RKO (cell line): ENCODE measurements at regions not wholly inside any gene's neighbourhood (a gene's known extent, or its start where the extent isn't known, plus 50 kb on each side); places are given as distances from the start of the nearest gene placed in this dataset.
"Not testable (repeated sequence)": the region's sequence is repeated elsewhere in the genome, so short reads cannot be mapped to it uniquely, and the experiment has no call there.

Experiments used
- DNase-seq: peaks from one replicate; pipeline ENCODE4 v3.0.0-alpha.2; 2016; ENCODE audit warnings: low spot score

GRCh38 chr9:88280816-88281382 lies 107.3 kb upstream of the SPIN1 start:
- no peak for DNase-seq

DNA sequence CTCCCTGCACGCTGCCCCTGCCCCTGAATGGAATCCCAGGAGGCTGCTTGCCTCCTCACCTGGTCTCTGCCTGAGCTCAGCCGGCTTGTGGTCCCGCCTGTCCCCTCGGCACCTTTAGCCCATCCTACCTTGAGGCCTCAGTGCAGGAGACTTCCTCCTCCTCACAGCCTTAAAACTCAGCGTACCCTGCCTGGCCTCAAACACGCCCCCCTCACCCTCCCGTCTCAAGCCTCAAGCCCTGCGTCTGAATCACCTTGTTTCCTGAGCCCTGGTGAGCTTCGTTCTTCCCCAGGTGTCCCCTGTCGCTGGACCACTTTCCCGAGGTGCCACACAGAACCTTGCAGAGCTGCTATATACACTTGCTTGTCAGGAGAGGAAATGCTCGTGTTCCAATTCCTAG lies 110.2 kb upstream of the SPIN1 start:
- no peak for DNase-seq

DNA sequence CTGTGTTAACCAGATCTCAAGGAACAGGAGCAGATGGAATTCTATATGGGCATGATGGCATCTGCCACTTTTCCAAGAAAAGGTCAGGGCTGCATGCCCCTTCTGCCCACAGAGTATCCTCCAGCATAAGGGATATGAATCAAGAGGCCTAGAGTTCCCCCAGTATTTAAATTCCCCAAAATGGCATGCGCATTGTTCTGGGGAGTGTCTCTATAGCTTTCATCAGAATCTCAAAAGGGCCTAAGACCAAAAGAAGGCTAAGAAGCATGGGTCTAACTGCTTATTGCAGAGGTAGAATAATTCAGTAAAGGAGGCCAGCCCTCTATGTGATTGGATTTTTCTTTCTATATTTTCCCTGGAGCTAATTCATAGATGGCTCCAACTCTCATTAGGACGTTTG lies 114.2 kb upstream of the SPIN1 start:
- no peak for DNase-seq

DNA sequence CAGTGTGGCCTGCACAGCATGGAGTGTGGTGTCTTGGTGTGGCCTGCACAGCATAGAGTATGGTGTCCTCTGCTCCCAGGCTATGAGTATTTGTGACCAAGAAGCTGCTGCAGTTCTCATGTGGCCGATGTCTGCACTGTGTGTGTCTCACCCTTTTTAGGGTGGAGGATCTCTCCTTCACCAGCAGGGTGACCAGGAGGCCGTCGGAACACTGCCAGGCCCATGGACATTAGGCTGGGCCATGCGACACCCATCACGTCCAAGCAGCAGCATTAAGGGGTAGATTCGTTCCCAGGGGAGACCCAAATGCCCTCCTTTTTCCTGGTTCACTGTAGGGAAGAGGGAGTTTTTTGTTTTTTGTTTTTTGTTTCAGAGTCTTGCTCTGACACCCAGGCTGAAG lies 115.3 kb upstream of the SPIN1 start:
- no peak for DNase-seq

DNA sequence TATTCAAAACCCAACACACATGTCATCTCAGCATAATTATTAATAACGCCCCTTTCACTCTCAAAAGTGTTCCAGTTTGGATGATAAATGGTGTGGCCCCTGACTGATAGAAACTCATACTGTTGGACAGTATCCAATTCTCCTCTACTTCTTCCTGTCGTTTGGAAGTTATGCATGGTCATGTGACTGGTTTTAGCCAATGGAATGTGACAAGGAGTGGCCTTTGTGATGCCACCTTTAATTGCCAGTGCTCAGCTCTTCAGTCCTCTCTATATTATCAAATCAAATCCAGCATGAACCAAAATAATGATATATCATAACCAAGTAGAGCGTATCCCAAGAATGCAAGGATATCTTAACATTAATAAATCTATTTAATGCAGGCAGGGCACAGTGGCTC lies 117.8 kb upstream of the SPIN1 start:
- DNase-seq: no peak

- no peak for DNase-seq
Measured at GRCh38 chr9:88268886-88269285, 119.4 kb upstream of the SPIN1 start.

DNA sequence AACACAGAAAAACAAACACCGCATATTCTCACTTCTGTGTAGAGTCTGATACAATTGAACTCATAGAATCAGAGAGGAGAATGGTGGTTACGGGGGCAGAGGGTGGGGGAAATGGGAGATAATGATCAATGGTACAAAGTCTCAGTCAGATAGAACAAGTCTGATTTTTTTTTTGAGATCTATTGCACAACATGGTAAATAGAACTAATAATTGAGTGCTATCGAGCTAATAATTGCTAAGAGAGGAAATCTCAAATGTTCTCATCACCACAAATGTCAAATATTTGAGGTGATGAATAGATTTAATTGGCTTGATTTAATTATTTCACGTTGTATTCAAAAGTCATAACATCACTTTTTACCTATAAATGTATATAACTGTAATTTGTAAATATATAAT lies 121.0 kb upstream of the SPIN1 start:
- DNase-seq: no peak

GRCh38 chr9:88266416-88266815 lies 121.8 kb upstream of the SPIN1 start:
- no peak for DNase-seq

DNA sequence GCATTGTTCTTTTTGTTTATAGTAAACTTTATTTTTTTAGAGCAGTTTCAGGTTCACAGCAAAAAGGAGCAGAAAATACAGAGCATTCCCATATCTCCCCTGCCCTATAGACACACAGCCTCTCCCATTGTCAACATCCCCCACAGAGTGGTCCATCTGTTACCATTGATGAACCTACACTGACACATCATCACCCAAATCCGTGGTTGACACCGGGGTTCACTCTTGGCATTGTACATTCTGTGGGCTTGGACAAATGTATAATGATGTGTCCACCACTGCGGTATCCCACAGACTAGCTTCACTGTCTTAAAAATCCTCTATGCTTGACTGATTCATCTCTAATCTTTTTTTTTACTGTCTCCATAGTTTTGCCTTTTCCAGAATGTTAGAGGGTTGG lies 120.7 kb upstream of the SPATA31C2 start:
- DNase-seq: no peak

DNA sequence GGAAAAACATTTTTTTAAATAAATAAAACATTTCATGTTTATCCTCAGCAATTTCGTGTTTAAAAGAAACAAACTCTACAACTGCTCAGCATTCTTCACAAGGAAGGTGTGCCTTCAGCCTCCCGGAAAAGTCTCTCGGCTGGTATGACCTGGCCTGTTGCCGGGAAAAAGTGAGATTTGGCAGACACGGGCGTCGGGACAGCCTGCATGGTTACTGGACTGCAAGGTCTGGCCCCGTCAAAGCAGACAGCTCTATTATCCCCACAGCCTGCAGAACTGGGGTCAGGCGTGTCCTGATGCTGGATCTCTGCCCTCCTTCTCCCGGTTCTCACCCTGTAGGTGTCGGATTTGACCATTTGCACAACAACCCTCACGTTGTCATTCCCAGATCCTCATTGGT lies 120.3 kb upstream of the SPATA31C2 start:
- no peak for DNase-seq

- no peak for DNase-seq
Measured at GRCh38 chr9:88258024-88258423, 119.7 kb upstream of the SPATA31C2 start.

- no peak for DNase-seq
Measured at GRCh38 chr9:88256216-88256615, 117.9 kb upstream of the SPATA31C2 start.

- not testable (repeated sequence) for DNase-seq
Measured at GRCh38 chr9:88255806-88256205, 117.5 kb upstream of the SPATA31C2 start.

GRCh38 chr9:88251903-88252302 lies 113.6 kb upstream of the SPATA31C2 start:
- no peak for DNase-seq

DNA sequence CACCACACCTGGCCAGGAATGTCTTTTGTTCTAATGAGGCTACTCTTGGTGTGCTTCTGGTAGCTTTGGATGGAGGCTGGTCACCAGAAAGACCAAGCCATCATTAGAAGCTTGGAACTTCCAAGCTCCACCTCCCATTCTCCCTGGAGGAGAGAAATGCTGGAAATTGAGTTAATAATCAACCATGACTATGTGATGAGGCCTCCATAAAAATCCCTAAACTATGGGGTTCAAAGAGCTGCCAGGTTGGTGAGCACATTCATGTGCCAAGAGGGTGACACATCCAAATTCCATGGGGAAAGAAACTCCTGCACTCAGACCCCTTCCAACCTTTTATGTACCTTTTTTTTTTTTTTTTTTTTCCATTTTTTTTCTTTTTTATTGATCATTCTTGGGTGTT lies 105.5 kb upstream of the SPATA31C2 start:
- DNase-seq: no peak

DNA sequence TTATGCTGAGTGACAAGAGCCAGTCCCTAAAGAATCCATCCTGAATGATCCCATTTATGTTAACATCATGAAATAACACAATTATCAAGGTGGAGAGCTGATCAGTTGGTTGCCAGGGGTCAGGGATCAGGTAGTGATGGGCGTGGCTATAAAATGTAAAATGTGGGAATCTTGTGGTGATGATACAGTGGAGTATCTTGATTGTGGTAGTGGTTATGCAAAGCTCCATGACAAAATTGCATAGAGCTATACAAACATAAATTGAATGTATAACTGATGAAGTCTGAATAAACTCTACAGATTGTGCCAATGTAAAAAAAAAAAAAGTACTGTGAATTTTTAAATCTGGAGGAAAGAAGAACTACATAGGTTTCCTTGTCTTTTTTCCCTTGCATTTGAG lies 104.6 kb upstream of the SPATA31C2 start:
- DNase-seq: no peak

- DNase-seq: no peak
Measured at GRCh38 chr9:88237991-88238571, 99.8 kb upstream of the SPATA31C2 start.

- DNase-seq: no peak
Measured at GRCh38 chr9:88237479-88237961, 99.2 kb upstream of the SPATA31C2 start.

- DNase-seq: no peak
Measured at GRCh38 chr9:88236511-88237478, 98.5 kb upstream of the SPATA31C2 start.

DNA sequence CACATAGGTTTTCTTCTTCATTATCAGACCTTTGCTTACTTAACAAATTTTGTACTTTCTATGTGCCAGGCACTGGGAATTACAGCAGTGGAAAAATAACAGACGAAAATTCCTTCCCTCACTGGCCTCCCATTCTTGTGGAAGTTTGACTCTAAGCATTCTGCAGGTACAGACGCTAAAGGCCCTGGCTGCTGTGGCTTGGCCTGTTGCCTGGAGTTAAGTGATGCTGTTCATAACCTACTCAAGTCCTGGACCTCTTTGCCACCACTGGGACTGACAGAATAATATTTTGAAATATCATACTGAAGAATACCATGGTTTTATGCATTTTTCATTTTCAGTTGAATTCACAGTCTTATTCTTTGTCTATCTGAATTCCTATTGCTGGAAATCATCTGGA lies 97.3 kb upstream of the SPATA31C2 start:
- DNase-seq: no peak

- DNase-seq: no peak
Measured at GRCh38 chr9:88234114-88234513, 95.8 kb upstream of the SPATA31C2 start.

- DNase-seq: no peak
Measured at GRCh38 chr9:88233091-88233490, 94.8 kb upstream of the SPATA31C2 start.

DNA sequence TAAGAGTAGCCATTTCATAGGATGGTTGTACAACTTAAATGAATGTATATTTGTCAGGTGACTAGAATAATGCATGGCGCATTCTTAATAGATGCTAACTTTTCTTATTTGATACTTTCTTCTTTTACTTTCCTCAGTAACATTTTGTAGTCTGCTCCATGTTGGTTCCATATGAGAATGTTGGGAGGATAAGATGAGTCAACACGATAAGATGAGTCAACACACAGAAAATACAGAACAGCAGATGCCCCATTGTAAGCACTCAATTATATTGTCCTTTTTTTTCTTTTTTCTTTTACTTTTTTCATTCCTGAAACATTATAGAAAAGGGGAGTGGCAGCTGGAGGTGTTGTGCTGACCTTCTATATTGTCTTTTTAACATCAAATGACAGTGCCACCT lies 92.3 kb upstream of the SPATA31C2 start:
- DNase-seq: peak; percentile 12
